Esophagus (tissue), 2 donors: ENCODE measurements at regions not wholly inside any gene's neighbourhood (a gene's known extent, or its start where the extent isn't known, plus 50 kb on each side); places are given as distances from the start of the nearest gene placed in this dataset.

Source experiments
- H3K27ac ChIP-seq, 2 donors: one replicate each; pipeline ENCODE4 v1.5.1; 2013; ENCODE audit warnings: low read depth in 2 of 2, mild to moderate bottlenecking in 2 of 2, inconsistent platforms in 1 of 2, low read length in 1 of 2, moderate library complexity in 1 of 2
- H3K27me3 ChIP-seq, 2 donors: one replicate each; pipeline ENCODE4 v1.6.1; 2013; ENCODE audit warnings: low read length in 2 of 2, control low read depth in 1 of 2, mild to moderate bottlenecking in 1 of 2; ENCODE audit not compliant: insufficient read depth in 2 of 2, control insufficient read depth in 1 of 2
- H3K36me3 ChIP-seq, 2 donors: one replicate each; pipeline ENCODE4 v1.6.1; 2013; ENCODE audit warnings: low read length in 1 of 2; ENCODE audit not compliant: control insufficient read depth in 2 of 2, insufficient read depth in 2 of 2
- H3K4me1 ChIP-seq, 2 donors: one replicate each; pipeline ENCODE4 v1.6.1; 2013; ENCODE audit warnings: low read length in 1 of 2; ENCODE audit not compliant: control insufficient read depth in 2 of 2, insufficient read depth in 2 of 2
- H3K4me3 ChIP-seq, 2 donors: one replicate each; pipeline ENCODE4 v1.5.1; 2013; ENCODE audit warnings: low read length in 2 of 2, mild to moderate bottlenecking in 2 of 2, low read depth in 1 of 2, moderate library complexity in 1 of 2
- H3K9me3 ChIP-seq, 2 donors: one replicate each; pipeline ENCODE4 v1.6.1; 2013; ENCODE audit warnings: mild to moderate bottlenecking in 2 of 2, low read depth in 1 of 2, low read length in 1 of 2, moderate library complexity in 1 of 2; ENCODE audit not compliant: control insufficient read depth in 2 of 2, insufficient read depth in 1 of 2
- WGBS, 2 donors: extraction: QIAGEN DNeasy Blood & Tissue Kit; methylation state at CpG; one replicate each; pipeline ENCODE4 v1.1.7; 2013; 5-methylcytosine and 5-hydroxymethylcytosine counted together
- donor health status: healthy with polysubstance abuse.
- donor health status: Bipolar disorder and iron deficiency.

DNA sequence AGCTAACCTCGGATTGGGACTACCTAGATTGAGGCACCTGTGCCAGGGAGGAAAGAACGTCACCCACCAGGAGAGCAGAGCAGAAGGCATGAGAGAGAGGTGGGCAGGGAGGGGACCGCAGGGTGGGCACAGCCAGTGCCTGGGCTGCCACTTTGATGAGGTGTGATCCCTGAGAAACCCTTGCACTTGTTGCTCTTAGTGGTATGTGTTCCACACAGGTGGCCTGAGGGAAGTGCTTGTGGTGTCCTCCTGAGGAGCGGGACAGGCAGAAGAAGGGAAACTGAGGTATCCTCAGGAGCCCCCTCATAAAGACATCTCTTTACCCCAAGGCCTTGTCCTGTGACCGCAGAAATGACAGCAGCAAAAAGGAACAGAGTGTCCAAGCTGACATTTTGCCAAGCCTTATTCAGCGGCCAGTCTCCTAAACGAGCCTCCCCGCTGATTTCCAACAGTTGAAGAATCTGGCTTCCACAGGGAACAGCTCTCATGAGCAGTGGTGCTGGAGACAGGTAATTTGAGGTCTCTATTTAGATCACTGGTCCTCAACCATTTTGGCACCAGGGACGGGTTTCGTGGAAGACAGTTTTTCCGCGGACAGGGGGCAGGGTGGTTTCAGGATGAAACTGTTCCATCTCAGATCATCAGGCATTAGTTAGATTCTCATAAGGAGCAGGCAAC is 82.4 kb downstream of the FOXD1 start:
- WGBS, 2 donors = 84 to 87% methylated on average over 12 of the region's 12 CpGs
- H3K4me3 ChIP-seq = no peak overlapping the region
- H3K36me3 ChIP-seq = no peaks in the 10 kb centered on the region
- no peaks in the 10 kb centered on the region for H3K9me3 ChIP-seq
- no peak overlapping the region for H3K27ac ChIP-seq
- no peaks in the 10 kb centered on the region for H3K27me3 ChIP-seq
- no peaks in the 10 kb centered on the region for H3K4me1 ChIP-seq

DNA sequence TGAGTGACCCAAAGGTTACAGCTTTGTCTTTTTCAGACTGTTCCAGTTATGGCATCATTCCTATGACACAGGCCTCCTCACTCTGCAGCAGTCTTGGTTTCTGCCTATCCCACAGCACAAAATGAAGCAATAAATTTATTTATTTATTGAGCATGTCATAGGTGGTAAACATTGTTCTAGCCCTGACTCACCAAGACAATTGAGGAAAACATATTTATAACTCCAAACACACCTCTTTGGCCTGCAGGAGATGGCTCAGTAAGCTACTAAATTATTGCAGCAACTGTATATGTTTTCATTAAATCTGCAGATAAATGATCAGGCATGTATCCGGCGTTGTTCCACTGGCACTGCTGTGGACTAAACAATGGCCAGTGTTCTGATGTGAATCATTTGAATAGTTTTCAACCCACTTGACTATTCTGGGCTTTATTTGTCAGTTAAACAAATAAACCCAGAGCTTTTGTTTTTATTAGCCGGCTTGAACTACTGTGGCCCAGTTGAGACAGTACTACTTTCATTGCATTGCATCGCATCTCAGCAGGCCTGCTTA is 83.2 kb downstream of the FOXD1 start:
- no peak overlapping the region for H3K4me3 ChIP-seq
- WGBS, 2 donors = 66 to 67% methylated on average over 4 of the region's 4 CpGs
- no peaks in the 10 kb centered on the region for H3K36me3 ChIP-seq

DNA sequence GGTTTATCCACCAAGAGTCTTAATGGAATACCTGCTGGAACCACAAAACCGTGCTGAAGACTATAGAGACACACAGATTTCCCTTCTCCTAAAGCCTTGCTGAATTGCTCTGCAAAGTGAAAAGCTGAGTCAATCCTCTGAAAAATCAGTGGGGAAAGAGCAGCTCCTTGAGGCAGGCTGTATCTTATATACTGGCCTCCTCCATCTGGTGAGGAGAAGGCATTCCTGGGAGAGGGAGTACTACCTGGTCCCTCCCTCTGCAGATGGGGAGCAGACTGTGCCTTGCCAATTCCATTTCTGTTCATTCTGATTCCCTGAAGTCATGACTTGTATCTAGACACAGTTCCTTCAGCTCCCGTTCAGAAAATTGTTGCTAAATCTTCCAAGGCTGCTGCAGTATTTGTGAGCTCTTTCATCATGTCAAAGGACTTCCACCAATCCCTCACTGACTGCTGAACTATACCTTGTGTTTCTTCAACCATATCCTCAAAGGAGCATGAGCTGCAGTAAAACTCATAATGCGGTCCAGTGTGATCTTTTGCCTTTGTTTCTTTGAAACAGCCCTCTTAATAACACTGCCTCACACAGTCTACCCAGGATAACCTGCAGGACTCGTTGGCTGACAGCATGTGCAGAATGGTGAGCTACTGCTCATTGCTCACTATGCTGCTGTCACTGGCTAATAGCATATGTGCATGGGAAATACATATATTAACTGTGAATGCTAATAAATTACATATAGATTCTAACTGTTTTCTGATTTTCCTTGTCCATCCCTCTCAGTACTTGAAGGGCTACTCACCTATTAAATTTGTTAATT is 84.5 kb downstream of the FOXD1 start:
- Histone ChIP-seq H3K4me1 (no peaks in the 10 kb centered on the region), H3K27ac (no peak overlapping the region), H3K9me3 (no peaks in the 10 kb centered on the region), H3K4me3 (no peak overlapping the region), H3K27me3 (no peaks in the 10 kb centered on the region), H3K36me3 (no peaks in the 10 kb centered on the region)
- WGBS, 2 donors = 64 to 65% methylated on average over 4 of the region's 4 CpGs

More for the DNA sequence above, 83.2 kb downstream of the FOXD1 start:
- H3K27ac ChIP-seq = no peak overlapping the region
- no peaks in the 10 kb centered on the region for H3K4me1 ChIP-seq
- H3K27me3 ChIP-seq = no peaks in the 10 kb centered on the region
- no peaks in the 10 kb centered on the region for H3K9me3 ChIP-seq

- WGBS, 2 donors = 83 to 91% methylated on average over 1 of the region's 1 CpG
- Histone ChIP-seq H3K9me3 (no peaks in the 10 kb centered on the region), H3K4me1 (no peaks in the 10 kb centered on the region), H3K27me3 (no peaks in the 10 kb centered on the region), H3K27ac (no peak overlapping the region), H3K36me3 (no peaks in the 10 kb centered on the region), H3K4me3 (no peak overlapping the region)
Measured at GRCh38 chr5:73359395-73359794, 89.2 kb downstream of the FOXD1 start.

- Histone ChIP-seq H3K27ac (no peak overlapping the region), H3K9me3 (no peaks in the 10 kb centered on the region), H3K27me3 (no peaks in the 10 kb centered on the region), H3K36me3 (no peaks in the 10 kb centered on the region), H3K4me3 (no peak overlapping the region), H3K4me1 (no peaks in the 10 kb centered on the region)
- WGBS, 2 donors = 88 to 91% methylated on average over 3 of the region's 3 CpGs
Measured at GRCh38 chr5:73358366-73358765, 90.2 kb downstream of the FOXD1 start.

DNA sequence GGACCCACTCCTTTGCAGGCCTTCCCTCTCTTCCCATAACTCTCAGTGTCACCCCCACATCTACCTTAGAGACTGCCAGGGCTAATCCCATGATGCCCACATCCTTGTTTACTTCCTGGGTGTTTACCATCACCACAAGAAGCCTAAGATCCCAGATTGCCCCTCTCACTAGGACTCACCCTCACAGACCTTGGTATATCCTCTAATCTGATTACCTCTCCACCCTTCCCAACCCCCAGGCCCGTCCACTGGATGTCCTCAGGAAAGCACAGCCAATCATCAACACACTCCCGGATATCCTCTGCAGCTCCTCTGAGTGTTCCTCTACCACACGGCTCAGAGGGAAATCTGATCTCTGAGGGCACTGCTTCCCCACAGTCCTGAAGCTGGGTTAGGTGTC is 91.0 kb downstream of the FOXD1 start:
- no peak overlapping the region for H3K4me3 ChIP-seq
- WGBS, 2 donors = 57 to 68% methylated on average over 3 of the region's 3 CpGs
- H3K27me3 ChIP-seq = no peaks in the 10 kb centered on the region
- no peaks in the 10 kb centered on the region for H3K9me3 ChIP-seq
- H3K27ac ChIP-seq = no peak overlapping the region
- H3K36me3 ChIP-seq = no peaks in the 10 kb centered on the region
- no peaks in the 10 kb centered on the region for H3K4me1 ChIP-seq

- H3K4me3 ChIP-seq = no peak overlapping the region
- no peaks in the 10 kb centered on the region for H3K4me1 ChIP-seq
- H3K36me3 ChIP-seq = no peaks in the 10 kb centered on the region
- no peak overlapping the region for H3K27ac ChIP-seq
- no peaks in the 10 kb centered on the region for H3K27me3 ChIP-seq
- H3K9me3 ChIP-seq = no peaks in the 10 kb centered on the region
- WGBS, 2 donors = 46 to 51% methylated on average over 1 of the region's 1 CpG
Measured at GRCh38 chr5:73355108-73355507, 93.5 kb downstream of the FOXD1 start.

GRCh38 chr5:73354406-73354805 is 94.2 kb downstream of the FOXD1 start:
- WGBS, 2 donors = 63 to 80% methylated on average over 2 of the region's 2 CpGs
- Histone ChIP-seq H3K27ac (no peak overlapping the region), H3K27me3 (no peaks in the 10 kb centered on the region), H3K4me3 (no peak overlapping the region), H3K9me3 (no peaks in the 10 kb centered on the region), H3K36me3 (no peaks in the 10 kb centered on the region), H3K4me1 (no peaks in the 10 kb centered on the region)

DNA sequence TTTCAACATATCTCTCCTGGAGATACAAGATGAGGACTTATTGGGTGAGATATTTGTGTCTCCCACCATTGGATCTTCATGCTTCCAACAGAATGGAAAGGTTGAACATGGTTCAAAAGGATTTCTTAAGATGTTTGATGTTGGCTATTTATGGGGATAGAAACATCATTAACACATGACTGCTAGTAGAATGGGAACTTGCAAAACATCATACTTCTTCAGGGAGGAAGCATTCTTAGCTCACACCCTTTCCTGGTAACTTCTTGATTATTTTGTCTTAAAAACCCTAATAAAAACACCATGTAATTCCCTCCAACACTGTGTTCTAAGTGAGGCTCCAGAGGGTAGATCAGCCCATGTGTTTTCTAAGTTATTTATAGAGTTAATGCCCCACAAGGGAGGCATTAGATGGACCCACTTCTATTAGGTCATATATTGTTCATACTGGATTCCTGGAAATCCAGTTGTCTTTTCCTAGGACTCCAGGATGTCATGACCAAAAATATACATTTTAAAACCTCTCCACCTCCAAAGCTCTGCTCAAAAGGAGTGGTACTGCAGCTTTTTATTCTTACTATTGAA is 95.8 kb downstream of the FOXD1 start:
- no peaks in the 10 kb centered on the region for H3K4me1 ChIP-seq
- no peak overlapping the region for H3K4me3 ChIP-seq
- no peak overlapping the region for H3K27ac ChIP-seq
- H3K9me3 ChIP-seq = peaks cover 0 to 5% of the 10 kb centered on the region in 2 donors
- H3K36me3 ChIP-seq = no peaks in the 10 kb centered on the region
- H3K27me3 ChIP-seq = no peaks in the 10 kb centered on the region
